LNCaP clone FGC (cell line): ENCODE measurements at regions not wholly inside any gene's neighbourhood (a gene's known extent, or its start where the extent isn't known, plus 50 kb on each side); places are given as distances from the start of the nearest gene placed in this dataset.

Experiments
- DNase-seq: peaks from one replicate; pipeline ENCODE4 v3.0.0-alpha.2; 2011; ENCODE audit warnings: low read depth
- H3K4me3 ChIP-seq: 2 replicates; pipeline ENCODE4 v1.5.1; 2011; ENCODE audit warnings: mild to moderate bottlenecking, low read depth, low read length, control low read depth
- TF ChIP-seq, protein P1 (sequence below): IDR thresholded peaks from 2 replicates; pipeline ENCODE4 v1.5.1; 2012; ENCODE audit warnings: mild to moderate bottlenecking; ENCODE audit not compliant: control insufficient read depth, insufficient read depth; ENCODE audit errors: extremely low read depth

DNA sequence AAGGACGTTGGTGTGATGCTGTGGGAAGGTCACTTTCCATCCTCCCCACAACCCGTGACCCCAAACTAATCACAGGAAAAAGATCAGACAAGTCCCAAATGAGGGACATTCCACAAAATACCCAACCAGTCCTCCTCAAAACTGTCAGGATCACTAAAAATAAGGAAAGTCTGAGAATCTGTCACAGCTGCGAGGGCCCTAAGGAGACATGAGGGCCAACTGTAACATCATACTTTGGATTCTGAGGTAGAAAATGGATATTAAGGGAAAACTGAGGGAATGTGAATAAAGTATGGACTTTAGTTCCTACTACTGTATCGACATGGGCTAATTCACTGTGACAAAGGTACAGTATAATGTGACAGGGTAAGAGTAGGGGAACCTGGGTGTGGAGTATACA is 85.1 kb upstream of the FAM20C start:
- no peak overlapping the region for H3K4me3 ChIP-seq
- DNase-seq, result no peak
- TF ChIP-seq, protein P1, sequence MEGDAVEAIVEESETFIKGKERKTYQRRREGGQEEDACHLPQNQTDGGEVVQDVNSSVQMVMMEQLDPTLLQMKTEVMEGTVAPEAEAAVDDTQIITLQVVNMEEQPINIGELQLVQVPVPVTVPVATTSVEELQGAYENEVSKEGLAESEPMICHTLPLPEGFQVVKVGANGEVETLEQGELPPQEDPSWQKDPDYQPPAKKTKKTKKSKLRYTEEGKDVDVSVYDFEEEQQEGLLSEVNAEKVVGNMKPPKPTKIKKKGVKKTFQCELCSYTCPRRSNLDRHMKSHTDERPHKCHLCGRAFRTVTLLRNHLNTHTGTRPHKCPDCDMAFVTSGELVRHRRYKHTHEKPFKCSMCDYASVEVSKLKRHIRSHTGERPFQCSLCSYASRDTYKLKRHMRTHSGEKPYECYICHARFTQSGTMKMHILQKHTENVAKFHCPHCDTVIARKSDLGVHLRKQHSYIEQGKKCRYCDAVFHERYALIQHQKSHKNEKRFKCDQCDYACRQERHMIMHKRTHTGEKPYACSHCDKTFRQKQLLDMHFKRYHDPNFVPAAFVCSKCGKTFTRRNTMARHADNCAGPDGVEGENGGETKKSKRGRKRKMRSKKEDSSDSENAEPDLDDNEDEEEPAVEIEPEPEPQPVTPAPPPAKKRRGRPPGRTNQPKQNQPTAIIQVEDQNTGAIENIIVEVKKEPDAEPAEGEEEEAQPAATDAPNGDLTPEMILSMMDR, result no peak

- TF ChIP-seq, protein P1, result no peak
- DNase-seq, result no peak
- no peak overlapping the region for H3K4me3 ChIP-seq
Observed at GRCh38 chr7:107907-108306, 84.5 kb upstream of the FAM20C start.

DNA sequence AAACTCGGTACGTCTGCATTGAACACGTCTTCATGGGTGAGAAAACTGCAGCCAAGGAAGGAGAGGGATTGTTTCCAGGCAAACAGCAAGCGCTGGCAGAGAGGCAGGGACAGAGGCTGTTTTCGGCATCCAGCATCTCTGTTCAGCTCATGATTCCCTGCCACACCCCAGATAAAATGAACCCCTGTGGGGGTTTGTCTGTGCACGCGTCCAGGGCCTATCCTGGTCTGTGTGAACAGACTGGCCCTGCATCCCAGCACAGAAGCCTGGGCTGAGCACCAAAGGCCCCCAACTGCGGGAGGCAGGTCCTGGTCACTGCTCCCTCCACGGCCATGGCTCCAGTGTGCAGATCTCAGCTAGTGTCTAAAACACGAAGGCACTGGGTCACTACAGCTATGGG is 83.3 kb upstream of the FAM20C start:
- no peak for DNase-seq
- H3K4me3 ChIP-seq, result no peak overlapping the region
- TF ChIP-seq, protein P1, result no peak

- TF ChIP-seq, protein P1, result no peak
- no peak overlapping the region for H3K4me3 ChIP-seq
- DNase-seq, result no peak
Observed at GRCh38 chr7:109898-110556, 82.3 kb upstream of the FAM20C start.

- DNase-seq, result no peak
- TF ChIP-seq, protein P1, result no peak
- H3K4me3 ChIP-seq, result no peak overlapping the region
Observed at GRCh38 chr7:110557-111232, 81.7 kb upstream of the FAM20C start.

GRCh38 chr7:111591-111990 is 80.8 kb upstream of the FAM20C start:
- DNase-seq, result no peak
- no peak overlapping the region for H3K4me3 ChIP-seq
- TF ChIP-seq, protein P1, result no peak
